ENCODE measurements at regions not wholly inside any gene's neighbourhood (a gene's known extent, or its start where the extent isn't known, plus 50 kb on each side); places are given as distances from the start of the nearest gene placed in this dataset.

DNA sequence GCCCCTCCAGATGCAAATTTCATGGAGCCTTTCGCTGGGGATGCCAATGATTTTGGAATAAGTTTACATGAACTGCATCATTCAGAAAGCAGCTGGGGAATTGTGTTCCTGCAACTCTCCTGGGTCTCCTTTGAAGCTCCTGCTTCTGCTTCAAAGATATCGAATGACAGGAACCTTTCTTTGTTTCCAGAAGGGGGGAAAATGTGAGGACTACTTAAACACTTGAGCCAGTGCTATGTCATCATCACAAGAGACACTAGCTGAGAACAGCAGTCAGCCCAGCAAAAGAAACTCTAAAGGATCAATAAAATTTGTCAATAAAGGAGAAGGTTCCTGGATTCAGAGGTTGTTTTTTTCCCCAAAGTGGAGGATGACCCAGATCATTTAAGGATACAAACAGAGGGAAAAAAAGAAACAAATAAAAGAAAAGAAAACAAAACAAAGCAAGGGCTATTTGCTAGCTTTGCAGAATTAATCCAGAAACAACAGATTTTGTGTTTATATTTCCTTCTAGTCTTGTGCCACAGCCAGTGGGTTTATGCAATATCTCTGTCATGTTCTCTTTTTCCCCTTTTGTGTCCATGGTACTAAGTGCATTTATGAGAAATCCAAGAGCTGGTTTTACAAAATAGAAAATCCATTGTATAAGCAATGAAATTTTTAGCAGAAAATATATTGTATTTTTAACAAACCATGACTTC, 463.7 kb downstream of the CDH2 start:
- FAIRE-seq: no peak
- no TSS peak for BruUV-seq (replicated peaks)
- CTCF ChIA-PET: interaction anchor here (0.6 to 1.3 kb wide), 2 partner anchors 9 to 1818 kb away, joined by 3 to 4 read pairs; no protein-coding TSS in a partner anchor

DNA sequence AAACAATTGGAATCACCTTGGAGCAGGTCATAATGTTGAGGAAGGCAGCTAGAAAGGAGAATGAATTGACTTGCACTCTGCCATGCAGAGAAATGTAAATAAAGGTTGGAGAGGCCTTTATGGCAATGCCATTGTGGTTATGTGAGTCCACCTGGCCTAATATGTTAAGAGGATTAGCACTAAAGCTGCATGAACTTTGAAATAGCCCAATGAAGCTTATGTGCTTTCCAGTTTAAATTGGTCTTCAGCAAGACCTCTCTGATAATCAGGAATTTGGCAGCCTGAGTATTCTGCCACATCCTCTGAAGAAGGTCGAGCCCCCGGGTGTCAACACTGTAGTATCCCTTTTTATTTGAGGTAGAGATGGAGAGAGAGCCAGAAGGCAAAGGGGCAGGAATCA, 464.9 kb downstream of the CDH2 start:
- Histone ChIP-seq H3K36me3 (ENCODE audit: control insufficient read depth in 2 of 2, insufficient read depth in 2 of 2, low read length in 1 of 2) (no peaks in the 10 kb centered on the region), H4K20me1 (ENCODE audit: control insufficient read depth, insufficient read depth) (no peaks in the 10 kb centered on the region), H3K4me1 (ENCODE audit: control insufficient read depth, insufficient read depth, low read length) (no peaks in the 10 kb centered on the region), H3K4me2 (ENCODE audit: control insufficient read depth, insufficient read depth) (no peak overlapping the region), H3K4me3 (no peak overlapping the region), H3K9ac (ENCODE audit: control insufficient read depth, insufficient read depth, low read length) (no peak overlapping the region), H3K9me3 (replicated peaks; ENCODE audit: control insufficient read depth, insufficient read depth, low read length) (no peaks in the 10 kb centered on the region), H3K27ac (ENCODE audit: control insufficient read depth, insufficient read depth) (no peak overlapping the region), H3K79me2 (ENCODE audit: control insufficient read depth, insufficient read depth, low read length) (no peaks in the 10 kb centered on the region), H2AFZ (ENCODE audit: control insufficient read depth, low read depth, low read length) (no peak overlapping the region), H3K27me3 (replicated peaks in 1 of 2; ENCODE audit: control insufficient read depth in 2 of 2, insufficient read depth in 2 of 2, low read length in 1 of 2) (no peaks in the 10 kb centered on the region)
- DNase-seq (ENCODE audit: low read depth, low spot score): no peak
- BruUV-seq (replicated peaks): no TSS peak
- POLR2A ChIA-PET: no interaction called here
- RAD21 ChIA-PET (ENCODE audit: unreplicated experiment): no interaction called here
- CTCF ChIA-PET: no interaction called here
- no peak for ATAC-seq
- in situ Hi-C loops (cut with MboI): no loop called here
- FAIRE-seq: no peak
- intact Hi-C loops (cut with micrococcal nuclease; ENCODE audit: unreplicated experiment): loop anchor here (10.0 kb wide), 1 partner anchor 83 kb away; no protein-coding TSS in a partner anchor
- TF ChIP-seq E4F1 (IDR thresholded peaks at IDR 0.05; ENCODE audit: borderline replicate concordance, partially characterized antibody): no peak
- TF ChIP-seq MEF2B (IDR thresholded peaks at IDR 0.05; ENCODE audit: partially characterized antibody, poor library complexity, severe bottlenecking): no peak
- TF ChIP-seq POLR2AphosphoS5 (IDR thresholded peaks at IDR 0.05; ENCODE audit: low read length): no peak
- no peak for TF ChIP-seq LARP7 (IDR thresholded peaks at IDR 0.05)
- SMC1A ChIA-PET (ENCODE audit: uncharacterized antibody, unreplicated experiment): no interaction called here
- WGBS (ENCODE audit: insufficient coverage, insufficient replicate concordance, low lambda C conversion rate, missing lambda C conversion rate): 0% methylated on average over 2 of the region's 2 CpGs

More for the DNA sequence above, 463.7 kb downstream of the CDH2 start:
- Histone ChIP-seq H3K4me1 (ENCODE audit: control insufficient read depth, insufficient read depth, low read length) (no peaks in the 10 kb centered on the region), H4K20me1 (ENCODE audit: control insufficient read depth, insufficient read depth) (no peaks in the 10 kb centered on the region), H2AFZ (ENCODE audit: control insufficient read depth, low read depth, low read length) (no peak overlapping the region), H3K79me2 (ENCODE audit: control insufficient read depth, insufficient read depth, low read length) (no peaks in the 10 kb centered on the region), H3K36me3 (ENCODE audit: control insufficient read depth in 2 of 2, insufficient read depth in 2 of 2, low read length in 1 of 2) (no peaks in the 10 kb centered on the region), H3K9me3 (replicated peaks; ENCODE audit: control insufficient read depth, insufficient read depth, low read length) (no peaks in the 10 kb centered on the region), H3K27me3 (replicated peaks in 1 of 2; ENCODE audit: control insufficient read depth in 2 of 2, insufficient read depth in 2 of 2, low read length in 1 of 2) (no peaks in the 10 kb centered on the region), H3K4me2 (ENCODE audit: control insufficient read depth, insufficient read depth) (no peak overlapping the region), H3K9ac (ENCODE audit: control insufficient read depth, insufficient read depth, low read length) (no peak overlapping the region), H3K4me3 (no peak overlapping the region), H3K27ac (ENCODE audit: control insufficient read depth, insufficient read depth) (no peak overlapping the region)
- POLR2A ChIA-PET: no interaction called here
- in situ Hi-C loops (cut with MboI): no loop called here
- SMC1A ChIA-PET (ENCODE audit: uncharacterized antibody, unreplicated experiment): no interaction called here
- no peak for DNase-seq (ENCODE audit: low read depth, low spot score)
- intact Hi-C loops (cut with micrococcal nuclease; ENCODE audit: unreplicated experiment): loop anchor here (10.0 kb wide), 1 partner anchor 82 kb away; no protein-coding TSS in a partner anchor
- TF ChIP-seq GABPA (IDR thresholded peaks at IDR 0.05; ENCODE audit: low read depth): no peak
- TF ChIP-seq WRNIP1 (IDR thresholded peaks at IDR 0.05; ENCODE audit: borderline replicate concordance, low read depth, low read length): no peak
- no peak for ATAC-seq
- RAD21 ChIA-PET (ENCODE audit: unreplicated experiment): interaction anchor here (0.7 kb wide), 1 partner anchor 902 kb away, joined by 3 read pairs; no protein-coding TSS in a partner anchor
- WGBS (ENCODE audit: insufficient coverage, insufficient replicate concordance, low lambda C conversion rate, missing lambda C conversion rate): 2% methylated on average over 2 of the region's 2 CpGs

Measured in GM12878 (cell line).